Glomerular endothelial cell (primary cell): ENCODE measurements at regions not wholly inside any gene's neighbourhood (a gene's known extent, or its start where the extent isn't known, plus 50 kb on each side); places are given as distances from the start of the nearest gene placed in this dataset.

ENCODE experiments used
- DNase-seq: peaks from one replicate; pipeline ENCODE4 v3.0.0-alpha.2; 2011; ENCODE audit warnings: low read depth, low spot score; ENCODE audit errors: extremely low read depth

GRCh38 chr2:125471963-125472362 is 1184.0 kb upstream of the GYPC start:
- DNase-seq: no peak

- no peak for DNase-seq
These were observed 1176.8 kb upstream of the GYPC start for GRCh38 chr2:125479143-125479636.

- no peak for DNase-seq
These were observed 1165.7 kb upstream of the GYPC start for GRCh38 chr2:125490308-125490707.

GRCh38 chr2:125491663-125492062 is 1164.3 kb upstream of the GYPC start:
- no peak for DNase-seq

- no peak for DNase-seq
These were observed 1143.6 kb upstream of the GYPC start for GRCh38 chr2:125512313-125512712.

GRCh38 chr2:125516496-125517109 is 1139.4 kb upstream of the GYPC start:
- no peak for DNase-seq

GRCh38 chr2:125526093-125526492 is 1129.9 kb upstream of the GYPC start:
- DNase-seq: no peak

GRCh38 chr2:125535089-125535488 is 1120.9 kb upstream of the GYPC start:
- DNase-seq: no peak

GRCh38 chr2:125543968-125544514 is 1111.9 kb upstream of the GYPC start:
- DNase-seq: no peak

- no peak for DNase-seq
These were observed 1102.2 kb upstream of the GYPC start for GRCh38 chr2:125553768-125554167.

- no peak for DNase-seq
These were observed 1101.0 kb upstream of the GYPC start for GRCh38 chr2:125554956-125555355.

- DNase-seq: no peak
These were observed 1096.8 kb upstream of the GYPC start for GRCh38 chr2:125559186-125559585.

- DNase-seq: no peak
These were observed 1095.1 kb upstream of the GYPC start for GRCh38 chr2:125560855-125561254.

GRCh38 chr2:125561302-125561701 is 1094.7 kb upstream of the GYPC start:
- DNase-seq: no peak

GRCh38 chr2:125562924-125563323 is 1093.0 kb upstream of the GYPC start:
- no peak for DNase-seq

- no peak for DNase-seq
These were observed 1091.5 kb upstream of the GYPC start for GRCh38 chr2:125564471-125564870.

- no peak for DNase-seq
These were observed 1089.5 kb upstream of the GYPC start for GRCh38 chr2:125566422-125566821.

GRCh38 chr2:125567100-125567499 is 1088.9 kb upstream of the GYPC start:
- no peak for DNase-seq

GRCh38 chr2:125572660-125573059 is 1083.3 kb upstream of the GYPC start:
- no peak for DNase-seq

- no peak for DNase-seq
These were observed 1082.5 kb upstream of the GYPC start for GRCh38 chr2:125573432-125573831.

GRCh38 chr2:125576558-125576957 is 1079.4 kb upstream of the GYPC start:
- DNase-seq: no peak

- DNase-seq: no peak
These were observed 1074.4 kb upstream of the GYPC start for GRCh38 chr2:125581557-125581956.

GRCh38 chr2:125582516-125582915 is 1073.4 kb upstream of the GYPC start:
- DNase-seq: no peak
